IMR-90 (cell line): ENCODE measurements at regions not wholly inside any gene's neighbourhood (a gene's known extent, or its start where the extent isn't known, plus 50 kb on each side); places are given as distances from the start of the nearest gene placed in this dataset.

ENCODE experiments used
- ATAC-seq: fragments of 200-7000 bp; cut with Tn5 transposase; 2 replicates; pipeline ENCODE4 v1.9.1; 2020; ENCODE audit warnings: low read depth, mild to moderate bottlenecking, moderate library complexity
- BruUV-seq: library from RNA; stranded (reverse); fragments of 400-500 nt; replicated peaks from 2 replicates; lab custom pipeline; 2021; lab: Mats Ljungman, UMichigan
- CTCF ChIA-PET: fragments of 300-600 bp; formaldehyde crosslinking; extraction: SDS; loops from one replicate; lab custom pipeline; 2021; ENCODE audit warnings: antibody characterized with exemption; lab: Yijun Ruan, JAX
- POLR2A ChIA-PET: fragments of 300-600 bp; sonication (Branson Sonifier 250); formaldehyde crosslinking; loops from one replicate; lab custom pipeline; 2022; ENCODE audit warnings: antibody characterized with exemption; ENCODE audit not compliant: unreplicated experiment; lab: Charles Lee
- DNase-seq: peaks from one replicate; pipeline ENCODE4 v3.0.0; 2013
- H2AFZ ChIP-seq: replicated peaks from 2 replicates; pipeline ENCODE3; 2013; ENCODE audit warnings: low read length, mild to moderate bottlenecking; ENCODE audit not compliant: poor library complexity
- H2AK5ac ChIP-seq: 2 replicates; pipeline ENCODE4 v1.6.1; 2013; ENCODE audit warnings: low read depth, low read length, inconsistent platforms
- H2AK9ac ChIP-seq: replicated peaks from 2 replicates; pipeline ENCODE3; 2013; ENCODE audit warnings: mild to moderate bottlenecking, low read depth, low read length, moderate library complexity; ENCODE audit not compliant: poor library complexity
- H2BK120ac ChIP-seq: 2 replicates; pipeline ENCODE4 v1.6.1; 2013; ENCODE audit warnings: low read depth, low read length, inconsistent platforms
- H2BK15ac ChIP-seq: 3 replicates; pipeline ENCODE4 v1.6.1; 2013; ENCODE audit warnings: low read depth, low read length, inconsistent platforms
- H2BK20ac ChIP-seq: 2 replicates; pipeline ENCODE4 v1.6.1; 2013; ENCODE audit warnings: low read depth, mild to moderate bottlenecking, inconsistent platforms, low read length, moderate library complexity
- H2BK5ac ChIP-seq: 2 replicates; pipeline ENCODE4 v1.6.1; 2013; ENCODE audit warnings: mild to moderate bottlenecking, low read depth, low read length, inconsistent platforms; ENCODE audit not compliant: poor library complexity, severe bottlenecking
- H3K14ac ChIP-seq: replicated peaks from 2 replicates; pipeline ENCODE4 v1.6.1; 2013; ENCODE audit warnings: low read depth, low read length, inconsistent platforms
- H3K18ac ChIP-seq: 2 replicates; pipeline ENCODE4 v1.6.1; 2013; ENCODE audit warnings: low read depth, low read length, control low read depth
- H3K23ac ChIP-seq: 2 replicates; pipeline ENCODE4 v1.6.1; 2013; ENCODE audit warnings: low read depth, low read length, inconsistent platforms
- H3K27ac ChIP-seq: 2 replicates; pipeline ENCODE4 v1.5.1; 2013; ENCODE audit warnings: mild to moderate bottlenecking, control low read depth, low read length; ENCODE audit not compliant: insufficient read depth
- H3K27me3 ChIP-seq: 2 replicates; pipeline ENCODE4 v1.6.1; 2013; ENCODE audit warnings: low read length; ENCODE audit not compliant: control insufficient read depth, insufficient read depth
- H3K36me3 ChIP-seq: 2 replicates; pipeline ENCODE4 v1.6.1; 2013; ENCODE audit warnings: low read length, mixed read lengths; ENCODE audit not compliant: control insufficient read depth, insufficient read depth
- H3K4ac ChIP-seq: 2 replicates; pipeline ENCODE4 v1.6.1; 2013; ENCODE audit warnings: low read depth, low read length, inconsistent platforms
- H3K4me1 ChIP-seq: 2 replicates; pipeline ENCODE4 v1.6.1; 2013; ENCODE audit warnings: low read length, mixed read lengths; ENCODE audit not compliant: control insufficient read depth, insufficient read depth
- H3K4me2 ChIP-seq: 2 replicates; pipeline ENCODE4 v1.6.1; 2013; ENCODE audit warnings: low read depth, mild to moderate bottlenecking, control low read depth, low read length, moderate library complexity
- H3K4me3 ChIP-seq: 2 replicates; pipeline ENCODE4 v1.5.1; 2013; ENCODE audit warnings: low read depth, mild to moderate bottlenecking, control low read depth, low read length, moderate library complexity; ENCODE audit not compliant: insufficient read depth
- H3K56ac ChIP-seq: 2 replicates; pipeline ENCODE4 v1.6.1; 2013; ENCODE audit warnings: low read length, inconsistent platforms; ENCODE audit not compliant: insufficient read depth; ENCODE audit errors: extremely low read depth
- H3K79me1 ChIP-seq, 2 experiments: 2 replicates each; pipeline ENCODE4 v1.6.1; 2013; ENCODE audit warnings: low read length in 2 of 2, inconsistent platforms in 1 of 2, low read depth in 1 of 2
- H3K9ac ChIP-seq: 2 replicates; pipeline ENCODE4 v1.6.1; 2013; ENCODE audit warnings: low read depth, low read length, control low read depth
- H3K9me1 ChIP-seq: 2 replicates; pipeline ENCODE4 v1.6.1; 2013; ENCODE audit warnings: low read length, inconsistent platforms; ENCODE audit not compliant: insufficient read depth
- H3K9me3 ChIP-seq: 2 replicates; pipeline ENCODE4 v1.6.1; 2013; ENCODE audit warnings: low read length; ENCODE audit not compliant: control insufficient read depth, insufficient read depth
- H4K20me1 ChIP-seq: 2 replicates; pipeline ENCODE4 v1.6.1; 2013; ENCODE audit warnings: low read length, inconsistent platforms; ENCODE audit not compliant: insufficient read depth
- H4K5ac ChIP-seq: 2 replicates; pipeline ENCODE4 v1.6.1; 2013; ENCODE audit warnings: mild to moderate bottlenecking, low read depth, low read length, control low read depth
- H4K8ac ChIP-seq, 2 experiments: 2 replicates each; pipeline ENCODE4 v1.6.1; 2013; ENCODE audit warnings: low read depth in 2 of 2, low read length in 2 of 2, control low read depth in 1 of 2, inconsistent platforms in 1 of 2
- H4K91ac ChIP-seq: 2 replicates; pipeline ENCODE4 v1.6.1; 2013; ENCODE audit warnings: low read depth, low read length, inconsistent platforms; ENCODE audit not compliant: insufficient read depth
- CHD1 ChIP-seq: IDR thresholded peaks from 2 replicates; pipeline ENCODE4 v1.6.1; 2012; ENCODE audit warnings: low read depth, low read length, improper control_type of control experiment
- ELK1 ChIP-seq: fragments of 150-350 bp; IDR thresholded peaks from 2 replicates; pipeline ENCODE4 v1.6.1; 2016; ENCODE audit warnings: low read depth, mild to moderate bottlenecking, low read length, moderate library complexity, borderline replicate concordance
- RAD21 ChIP-seq: IDR thresholded peaks from 2 replicates; pipeline ENCODE4 v1.6.1; 2012; ENCODE audit warnings: low read length, improper control_type of control experiment
- SMC3 ChIP-seq: fragments of 150-350 bp; IDR thresholded peaks from 2 replicates; pipeline ENCODE4 v1.6.1; 2016; ENCODE audit warnings: low read depth, mild to moderate bottlenecking, antibody characterized with exemption, low read length, moderate library complexity
- WGBS, 2 experiments: methylation state at CpG; one replicate each; pipeline versions ENCODE4 v1.1.5 to v1.1.7; 2013; ENCODE audit warnings: missing lambda C conversion rate in 2 of 2; ENCODE audit not compliant: insufficient read length in 1 of 2; ENCODE audit errors: extremely low coverage in 2 of 2; 5-methylcytosine and 5-hydroxymethylcytosine counted together
- dilution Hi-C: fragments of 300-500 bp; cut with HindIII; formaldehyde crosslinking; loops from one replicate; pipeline ENCODE4 v1.14.3; 2018; ENCODE audit warnings: low sequenced_read_pairs; ENCODE audit not compliant: unreplicated experiment
- in situ Hi-C: fragments of 300-500 bp; cut with MboI; formaldehyde crosslinking; loops from 3 replicates; pipeline ENCODE4 v1.14.3; 2019; ENCODE audit warnings: low sequenced_read_pairs, inconsistent platforms, mixed read lengths
- intact Hi-C: fragments of 100-400 bp; cut with micrococcal nuclease; formaldehyde crosslinking; loops from 2 replicates; pipeline ENCODE4 v1.10.0; 2022

GRCh38 chr5:167820101-167820990 lies 471.1 kb upstream of the WWC1 start:
- WGBS, 2 experiments = 65% methylated on average over 3 of the region's 12 CpGs; no CpG with 5 or more reads in 1 of the 2 experiments
- Histone ChIP-seq H4K91ac (no peak overlapping the region), H4K20me1 (no peaks in the 10 kb centered on the region), H2BK120ac (no peak overlapping the region), H3K9me3 (0 out of 2 replicates have a peak, but pooled peaks cover 1% of the 10 kb centered on the region), H3K4me3 (no peak overlapping the region), H3K27me3 (peaks cover 33% of the 10 kb centered on the region), H2AK9ac (no peak overlapping the region), H2BK15ac (no peak overlapping the region), H3K9me1 (no peaks in the 10 kb centered on the region), H3K14ac (no peak overlapping the region), H2AFZ (no peak overlapping the region), H3K4me1 (no peaks in the 10 kb centered on the region), H2AK5ac (no peak overlapping the region), H4K8ac (no peak overlapping the region), H3K23ac (no peak overlapping the region), H3K36me3 (no peaks in the 10 kb centered on the region), H2BK5ac (no peak overlapping the region), H3K4ac (no peak overlapping the region), H3K27ac (no peak overlapping the region), H3K18ac (no peak overlapping the region), H3K4me2 (no peak overlapping the region), H3K79me1 (no peaks in the 10 kb centered on the region), H4K5ac (no peak overlapping the region), H3K9ac (no peak overlapping the region), H3K56ac (no peak overlapping the region), H2BK20ac (no peak overlapping the region)
- CTCF ChIA-PET = interaction anchor here (0.9 kb wide), 1 partner anchor 17 kb away, joined by 3 read pairs; no protein-coding TSS in a partner anchor
- intact Hi-C loops = no loop called here
- in situ Hi-C loops = no loop called here
- ATAC-seq (no peak), DNase-seq (no peak)
- dilution Hi-C loops = no loop called here
- no peak for TF ChIP-seq ELK1
- no peak for TF ChIP-seq RAD21
- TF ChIP-seq SMC3 = no peak
- no peak for TF ChIP-seq CHD1
- BruUV-seq = no TSS peak
- POLR2A ChIA-PET = no interaction called here
